HG03432 (cell line): ENCODE measurements at regions not wholly inside any gene's neighbourhood (a gene's known extent, or its start where the extent isn't known, plus 50 kb on each side); places are given as distances from the start of the nearest gene placed in this dataset.

ENCODE experiments used
- ATAC-seq: cut with Tn5 transposase; IDR thresholded peaks from one replicate; pipeline ENCODE4 v1.9.1; 2021; ENCODE audit warnings: mild to moderate bottlenecking, moderate library complexity; ENCODE audit not compliant: unreplicated experiment

- no peak for ATAC-seq
These were observed 55.5 kb downstream of the INHBB start for GRCh38 chr2:120401275-120402066.

- no peak for ATAC-seq
These were observed 56.1 kb downstream of the INHBB start for GRCh38 chr2:120402067-120402433.

GRCh38 chr2:120402508-120402907, 56.6 kb downstream of the INHBB start:
- no peak for ATAC-seq

- ATAC-seq, result no peak
These were observed 57.3 kb downstream of the INHBB start for GRCh38 chr2:120403261-120403660.

GRCh38 chr2:120403676-120404075, 57.7 kb downstream of the INHBB start:
- no peak for ATAC-seq

- no peak for ATAC-seq
These were observed 58.3 kb downstream of the INHBB start for GRCh38 chr2:120404274-120404673.

GRCh38 chr2:120404941-120405758, 59.2 kb downstream of the INHBB start:
- no peak for ATAC-seq

- no peak for ATAC-seq
These were observed 59.8 kb downstream of the INHBB start for GRCh38 chr2:120405759-120406099.

GRCh38 chr2:120406566-120406965, 60.6 kb downstream of the INHBB start:
- no peak for ATAC-seq

GRCh38 chr2:120410487-120410886, 64.6 kb downstream of the INHBB start:
- ATAC-seq, result no peak

GRCh38 chr2:120415060-120415459, 69.1 kb downstream of the INHBB start:
- no peak for ATAC-seq

GRCh38 chr2:120415728-120416509, 70.0 kb downstream of the INHBB start:
- ATAC-seq, result no peak

- no peak for ATAC-seq
These were observed 72.3 kb downstream of the INHBB start for GRCh38 chr2:120418174-120418787.

GRCh38 chr2:120419073-120419472, 73.1 kb downstream of the INHBB start:
- no peak for ATAC-seq

GRCh38 chr2:120419955-120420354, 74.0 kb downstream of the INHBB start:
- no peak for ATAC-seq

GRCh38 chr2:120421126-120421829, 75.3 kb downstream of the INHBB start:
- ATAC-seq, result no peak

- ATAC-seq, result no peak
These were observed 75.9 kb downstream of the INHBB start for GRCh38 chr2:120421830-120422175.

- ATAC-seq, result no peak
These were observed 76.7 kb downstream of the INHBB start for GRCh38 chr2:120422465-120423160.

- no peak for ATAC-seq
These were observed 77.4 kb downstream of the INHBB start for GRCh38 chr2:120423167-120423943.
